Suppressor macrophage treated with lipopolysaccharide for 4 hours (primary cell): ENCODE measurements at regions not wholly inside any gene's neighbourhood (a gene's known extent, or its start where the extent isn't known, plus 50 kb on each side); places are given as distances from the start of the nearest gene placed in this dataset.
"Not testable (repeated sequence)": the region's sequence is repeated elsewhere in the genome, so short reads cannot be mapped to it uniquely, and the experiment has no call there.

ENCODE experiments used
- DNase-seq: peaks from one replicate; pipeline ENCODE4 v3.0.0-alpha.2; 2020

GRCh38 chr3:88979760-88980159 lies 127.7 kb upstream of the EPHA3 start:
- no peak for DNase-seq

GRCh38 chr3:88983458-88983857 lies 124.0 kb upstream of the EPHA3 start:
- DNase-seq, result no peak

GRCh38 chr3:88984256-88984655 lies 123.2 kb upstream of the EPHA3 start:
- no peak for DNase-seq

GRCh38 chr3:88984832-88985231 lies 122.6 kb upstream of the EPHA3 start:
- no peak for DNase-seq

- no peak for DNase-seq
Measured at GRCh38 chr3:88985491-88985890, 121.9 kb upstream of the EPHA3 start.

GRCh38 chr3:88986834-88987233 lies 120.6 kb upstream of the EPHA3 start:
- DNase-seq, result no peak

GRCh38 chr3:88987776-88988175 lies 119.6 kb upstream of the EPHA3 start:
- no peak for DNase-seq

- DNase-seq, result no peak
Measured at GRCh38 chr3:88988906-88989305, 118.5 kb upstream of the EPHA3 start.

GRCh38 chr3:88991496-88991895 lies 115.9 kb upstream of the EPHA3 start:
- DNase-seq, result no peak

GRCh38 chr3:88996691-88997090 lies 110.7 kb upstream of the EPHA3 start:
- DNase-seq, result no peak

GRCh38 chr3:88997260-88997659 lies 110.2 kb upstream of the EPHA3 start:
- no peak for DNase-seq

- DNase-seq, result no peak
Measured at GRCh38 chr3:89000886-89001285, 106.5 kb upstream of the EPHA3 start.

GRCh38 chr3:89002191-89002590 lies 105.2 kb upstream of the EPHA3 start:
- DNase-seq, result no peak

- DNase-seq, result no peak
Measured at GRCh38 chr3:89013536-89013935, 93.9 kb upstream of the EPHA3 start.

GRCh38 chr3:89017531-89017930 lies 89.9 kb upstream of the EPHA3 start:
- no peak for DNase-seq

GRCh38 chr3:89025185-89025584 lies 82.2 kb upstream of the EPHA3 start:
- no peak for DNase-seq

GRCh38 chr3:89032346-89033013 lies 74.9 kb upstream of the EPHA3 start:
- no peak for DNase-seq

GRCh38 chr3:89034723-89035122 lies 72.7 kb upstream of the EPHA3 start:
- not testable (repeated sequence) for DNase-seq

GRCh38 chr3:89038869-89039268 lies 68.6 kb upstream of the EPHA3 start:
- DNase-seq, result no peak

GRCh38 chr3:89042236-89042835 lies 65.1 kb upstream of the EPHA3 start:
- DNase-seq, result no peak

GRCh38 chr3:89043406-89043932 lies 64.0 kb upstream of the EPHA3 start:
- no peak for DNase-seq

GRCh38 chr3:89046661-89047060 lies 60.8 kb upstream of the EPHA3 start:
- DNase-seq, result no peak

GRCh38 chr3:89049119-89049518 lies 58.3 kb upstream of the EPHA3 start:
- DNase-seq, result no peak

- DNase-seq, result no peak
Measured at GRCh38 chr3:89052386-89052785, 55.0 kb upstream of the EPHA3 start.

GRCh38 chr3:89057398-89057797 lies 50.0 kb upstream of the EPHA3 start:
- no peak for DNase-seq
